IPS-NIHi11 (cell line): ENCODE measurements at regions not wholly inside any gene's neighbourhood (a gene's known extent, or its start where the extent isn't known, plus 50 kb on each side); places are given as distances from the start of the nearest gene placed in this dataset.

ENCODE experiments used
- DNase-seq: peaks from one replicate; pipeline ENCODE4 v3.0.0; 2012; ENCODE audit warnings: mixed read lengths, low spot score

- no peak for DNase-seq
These were observed 271.9 kb downstream of the LOXHD1 start for GRCh38 chr18:46385124-46385523.

- DNase-seq, result peak; percentile 25
These were observed 270.2 kb downstream of the LOXHD1 start for GRCh38 chr18:46386788-46387187.

GRCh38 chr18:46387441-46388131 is 269.4 kb downstream of the LOXHD1 start:
- DNase-seq, result peak; percentile 37

DNA sequence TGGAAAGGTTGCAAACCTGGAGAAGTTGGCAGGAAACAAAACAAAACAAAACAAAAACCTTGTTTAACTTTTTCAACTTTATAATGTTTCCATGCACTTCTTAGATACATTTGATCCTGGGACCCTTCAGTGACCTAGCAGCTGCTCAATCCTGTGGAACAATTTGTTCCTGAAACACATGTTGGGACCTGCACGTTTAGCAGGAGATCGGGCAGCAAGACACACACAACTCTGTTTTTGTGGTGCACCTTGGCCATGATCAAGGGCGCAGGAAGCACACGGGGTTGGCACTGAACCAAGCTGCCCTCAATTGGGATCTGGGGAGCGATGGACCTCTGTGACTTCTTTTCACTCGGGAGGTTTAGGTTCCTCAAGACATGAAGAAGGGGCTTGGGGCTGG is 268.7 kb downstream of the LOXHD1 start:
- no peak for DNase-seq

DNA sequence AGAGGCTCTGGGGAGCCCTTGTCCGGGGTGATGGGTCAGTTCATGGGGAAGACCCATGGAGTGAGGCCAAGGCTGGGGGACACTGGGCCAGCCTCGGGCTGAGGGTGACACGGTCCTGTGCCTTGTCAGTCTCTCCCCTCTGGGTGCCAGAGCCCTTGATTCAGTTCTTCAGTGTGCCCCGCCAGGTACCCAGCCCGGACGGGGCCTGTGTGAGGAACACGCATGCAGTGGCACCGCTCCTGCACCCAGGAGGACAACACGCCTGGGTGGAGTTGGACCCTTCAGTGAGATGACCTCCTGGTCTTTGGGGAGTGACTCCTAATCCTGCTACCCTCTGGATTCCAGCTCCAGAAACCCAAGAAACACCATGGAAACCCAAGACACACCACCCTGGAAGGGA is 264.4 kb downstream of the LOXHD1 start:
- no peak for DNase-seq

GRCh38 chr18:46393230-46393629 is 263.8 kb downstream of the LOXHD1 start:
- peak; percentile 83 for DNase-seq

GRCh38 chr18:46393961-46394360 is 263.1 kb downstream of the LOXHD1 start:
- no peak for DNase-seq

DNA sequence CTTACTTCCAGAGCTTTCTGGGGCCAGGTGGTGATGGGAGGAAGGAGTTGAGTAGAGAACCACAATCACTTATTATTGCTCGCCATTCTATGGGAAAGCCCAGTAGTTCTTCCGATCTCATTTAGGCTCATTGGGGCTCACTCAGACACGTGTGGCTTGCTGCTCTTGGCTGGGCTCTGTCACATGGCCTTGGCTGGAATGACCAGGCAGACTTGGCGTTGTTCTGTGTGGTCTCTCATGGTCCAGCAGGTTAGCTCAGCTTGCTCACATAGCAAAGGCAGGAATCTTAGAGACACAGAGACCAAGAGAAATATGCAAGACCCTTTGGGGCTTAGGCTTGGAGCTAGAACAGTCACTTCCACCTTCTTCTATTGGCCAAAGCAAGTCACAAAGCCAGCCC is 261.2 kb downstream of the LOXHD1 start:
- DNase-seq, result no peak

DNA sequence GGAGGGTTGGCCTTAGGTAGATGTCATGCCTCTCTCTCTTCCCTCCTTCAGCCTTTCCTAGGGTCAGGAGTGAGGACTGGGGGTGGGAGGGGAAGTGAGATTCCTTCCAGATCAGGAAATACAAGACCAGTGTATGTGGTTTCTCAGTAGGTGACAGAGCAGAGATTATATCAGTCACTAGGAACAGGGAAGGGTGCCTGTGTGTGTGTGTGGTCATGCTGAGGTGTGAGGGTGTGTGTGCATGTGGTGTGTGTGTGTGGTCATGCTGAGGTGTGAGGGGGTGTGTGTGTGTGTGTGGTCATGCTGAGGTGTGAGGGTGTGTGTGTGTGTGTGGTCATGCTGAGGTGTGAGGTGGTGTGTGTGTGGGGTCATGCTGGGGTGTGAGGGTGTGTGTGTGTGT is 259.8 kb downstream of the LOXHD1 start:
- no peak for DNase-seq

- DNase-seq, result no peak
These were observed 259.0 kb downstream of the LOXHD1 start for GRCh38 chr18:46398005-46398404.

GRCh38 chr18:46398625-46399024 is 258.4 kb downstream of the LOXHD1 start:
- DNase-seq, result no peak

GRCh38 chr18:46399303-46399702 is 257.7 kb downstream of the LOXHD1 start:
- DNase-seq, result no peak

GRCh38 chr18:46400449-46400848 is 256.6 kb downstream of the LOXHD1 start:
- DNase-seq, result no peak

GRCh38 chr18:46401486-46402070 is 255.4 kb downstream of the LOXHD1 start:
- DNase-seq, result no peak

DNA sequence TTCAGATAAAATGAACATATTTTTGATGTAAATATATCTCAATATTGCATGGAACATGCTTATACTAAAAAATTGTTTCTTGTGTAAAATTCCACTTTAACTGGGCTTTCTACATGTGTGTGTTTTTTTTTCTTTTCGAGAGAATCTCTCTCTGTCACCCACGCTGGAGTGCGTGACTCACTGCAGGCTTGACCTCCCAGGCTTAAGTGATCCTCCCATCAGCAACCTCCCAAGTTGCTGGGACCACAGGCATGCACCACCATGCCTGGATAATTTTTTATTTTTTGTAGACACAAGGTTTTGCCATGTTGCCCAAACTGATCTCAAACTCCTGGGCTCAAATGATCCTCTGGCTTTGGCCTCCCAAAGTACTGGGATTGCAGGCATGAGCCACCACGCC is 254.6 kb downstream of the LOXHD1 start:
- no peak for DNase-seq

DNA sequence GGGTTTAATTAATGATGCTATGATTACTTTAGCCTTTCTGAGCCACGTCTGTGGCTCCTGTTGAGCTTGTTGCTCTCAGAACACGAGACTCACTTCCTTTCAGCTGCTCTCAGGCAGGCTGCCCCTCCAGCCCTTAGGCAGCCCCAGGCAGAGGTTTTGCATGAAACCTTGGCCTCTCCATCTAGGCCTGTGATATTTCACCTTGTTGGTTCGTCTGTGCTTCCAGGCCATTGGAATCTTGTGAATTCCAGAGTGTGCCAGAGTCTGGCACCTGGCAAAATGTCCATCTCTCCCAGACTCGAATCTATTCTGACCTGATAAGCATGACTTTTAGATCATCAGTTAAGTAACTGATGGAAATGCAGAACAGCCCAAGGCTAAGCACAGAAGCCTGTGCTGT is 254.1 kb downstream of the LOXHD1 start:
- DNase-seq, result no peak

- DNase-seq, result no peak
These were observed 251.0 kb downstream of the LOXHD1 start for GRCh38 chr18:46405832-46406538.

GRCh38 chr18:46406539-46406932 is 250.5 kb downstream of the LOXHD1 start:
- DNase-seq, result no peak

GRCh38 chr18:46407486-46408166 is 249.4 kb downstream of the LOXHD1 start:
- DNase-seq, result no peak

- peak; percentile 66 for DNase-seq
These were observed 248.6 kb downstream of the LOXHD1 start for GRCh38 chr18:46408334-46408987.

- no peak for DNase-seq
These were observed 245.7 kb downstream of the LOXHD1 start for GRCh38 chr18:46411191-46411828.
